ENCODE measurements at regions not wholly inside any gene's neighbourhood (a gene's known extent, or its start where the extent isn't known, plus 50 kb on each side); places are given as distances from the start of the nearest gene placed in this dataset.

DNA sequence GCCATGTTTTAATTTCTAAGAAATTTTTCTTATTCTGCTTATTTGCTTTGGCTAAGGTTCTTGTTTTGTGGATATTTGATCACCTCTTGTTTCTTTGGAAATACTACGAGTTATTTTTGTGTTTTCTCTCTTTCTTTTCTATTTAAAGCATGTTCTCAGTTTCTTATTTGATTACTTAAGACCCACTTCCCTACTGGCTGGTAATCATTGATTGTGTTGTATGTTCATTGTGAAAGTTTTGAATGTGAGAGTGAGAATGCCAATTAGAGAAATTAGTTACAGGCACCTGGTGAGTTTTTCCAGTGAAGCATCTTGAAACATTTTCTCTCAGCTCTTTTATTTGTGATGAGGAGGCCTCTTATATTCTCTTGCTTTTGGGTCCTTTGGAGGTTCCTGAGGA is 226.7 kb upstream of the MC4R start:
- dilution Hi-C loops (cut with HindIII; ENCODE audit: low sequenced_read_pairs, unreplicated experiment) (no loop called here), in situ Hi-C loops (cut with MboI; ENCODE audit: low sequenced_read_pairs) (no loop called here), intact Hi-C loops (cut with micrococcal nuclease) (no loop called here)
- H3K23ac ChIP-seq (ENCODE audit: low read depth, low read length) = no peak overlapping the region
- H4K20me1 ChIP-seq (ENCODE audit: insufficient read depth, low read length) = no peaks in the 10 kb centered on the region
- no peaks in the 10 kb centered on the region for H3K9me1 ChIP-seq (ENCODE audit: insufficient read depth, low read length)
- no peak overlapping the region for H2BK120ac ChIP-seq (ENCODE audit: low read depth, low read length)
- no peak overlapping the region for H4K8ac ChIP-seq (ENCODE audit: low read depth in 2 of 2, low read length in 2 of 2)
- H2AK5ac ChIP-seq (ENCODE audit: low read depth, low read length) = no peak overlapping the region
- no peak overlapping the region for H2AK9ac ChIP-seq (replicated peaks; ENCODE audit: low read depth, low read length, poor library complexity)
- no peaks in the 10 kb centered on the region for H3K36me3 ChIP-seq (ENCODE audit: control insufficient read depth, insufficient read depth, low read length)
- no peaks in the 10 kb centered on the region for H3K27me3 ChIP-seq (ENCODE audit: control insufficient read depth, insufficient read depth, low read length)
- no peak overlapping the region for H3K18ac ChIP-seq (ENCODE audit: low read depth, low read length)
- no peak overlapping the region for H2BK20ac ChIP-seq (ENCODE audit: low read depth, low read length)
- H3K4me3 ChIP-seq (ENCODE audit: insufficient read depth, low read depth, low read length) = no peak overlapping the region
- H3K4ac ChIP-seq (ENCODE audit: low read depth, low read length) = no peak overlapping the region
- WGBS, 2 experiments (ENCODE audit: extremely low coverage in 2 of 2, insufficient read length in 1 of 2) = no CpG with 5 or more reads among the region's 1 CpG
- no peak overlapping the region for H4K91ac ChIP-seq (ENCODE audit: insufficient read depth, low read depth, low read length)
- H2AFZ ChIP-seq (replicated peaks; ENCODE audit: low read length, poor library complexity) = no peak overlapping the region
- H3K27ac ChIP-seq (ENCODE audit: insufficient read depth, low read length) = no peak overlapping the region
- ChIA-PET POLR2A (ENCODE audit: unreplicated experiment) (no interaction called here), CTCF (no interaction called here)
- H3K56ac ChIP-seq (ENCODE audit: extremely low read depth, insufficient read depth, low read length) = no peak overlapping the region
- H2BK15ac ChIP-seq (ENCODE audit: low read depth, low read length) = no peak overlapping the region
- H3K4me1 ChIP-seq (ENCODE audit: control insufficient read depth, insufficient read depth, low read length) = no peaks in the 10 kb centered on the region
- H3K14ac ChIP-seq (replicated peaks; ENCODE audit: low read depth, low read length) = no peak overlapping the region
- H3K79me1 ChIP-seq (ENCODE audit: low read depth in 1 of 2, low read length in 2 of 2) = no peaks in the 10 kb centered on the region
- DNase-seq (no peak), ATAC-seq (ENCODE audit: low read depth) (no peak)
- H3K9me3 ChIP-seq (ENCODE audit: control insufficient read depth, insufficient read depth, low read length) = no peaks in the 10 kb centered on the region
- H2BK5ac ChIP-seq (ENCODE audit: low read depth, low read length, poor library complexity, severe bottlenecking) = no peak overlapping the region
- H3K4me2 ChIP-seq (ENCODE audit: low read depth, low read length) = no peak overlapping the region
- no TSS peak for BruUV-seq (replicated peaks)
- no peak overlapping the region for H3K9ac ChIP-seq (ENCODE audit: low read depth, low read length)
- H4K5ac ChIP-seq (ENCODE audit: low read depth, low read length) = no peak overlapping the region
- no peak for TF ChIP-seq MAFK (IDR thresholded peaks at IDR 0.05; ENCODE audit: low read depth, low read length)
- TF ChIP-seq POLR2A (IDR thresholded peaks at IDR 0.05; ENCODE audit: low read depth, low read length) = no peak
- no peak for TF ChIP-seq RFX5 (IDR thresholded peaks at IDR 0.05; ENCODE audit: low read depth, low read length)
- no peak for TF ChIP-seq CHD1 (IDR thresholded peaks at IDR 0.05; ENCODE audit: low read depth, low read length)
- TF ChIP-seq, protein P1, sequence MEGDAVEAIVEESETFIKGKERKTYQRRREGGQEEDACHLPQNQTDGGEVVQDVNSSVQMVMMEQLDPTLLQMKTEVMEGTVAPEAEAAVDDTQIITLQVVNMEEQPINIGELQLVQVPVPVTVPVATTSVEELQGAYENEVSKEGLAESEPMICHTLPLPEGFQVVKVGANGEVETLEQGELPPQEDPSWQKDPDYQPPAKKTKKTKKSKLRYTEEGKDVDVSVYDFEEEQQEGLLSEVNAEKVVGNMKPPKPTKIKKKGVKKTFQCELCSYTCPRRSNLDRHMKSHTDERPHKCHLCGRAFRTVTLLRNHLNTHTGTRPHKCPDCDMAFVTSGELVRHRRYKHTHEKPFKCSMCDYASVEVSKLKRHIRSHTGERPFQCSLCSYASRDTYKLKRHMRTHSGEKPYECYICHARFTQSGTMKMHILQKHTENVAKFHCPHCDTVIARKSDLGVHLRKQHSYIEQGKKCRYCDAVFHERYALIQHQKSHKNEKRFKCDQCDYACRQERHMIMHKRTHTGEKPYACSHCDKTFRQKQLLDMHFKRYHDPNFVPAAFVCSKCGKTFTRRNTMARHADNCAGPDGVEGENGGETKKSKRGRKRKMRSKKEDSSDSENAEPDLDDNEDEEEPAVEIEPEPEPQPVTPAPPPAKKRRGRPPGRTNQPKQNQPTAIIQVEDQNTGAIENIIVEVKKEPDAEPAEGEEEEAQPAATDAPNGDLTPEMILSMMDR (conservative IDR thresholded peaks at IDR 0.05; ENCODE audit: low read depth, low read length) = no peak
- TF ChIP-seq MXI1 (IDR thresholded peaks at IDR 0.05; ENCODE audit: borderline replicate concordance, low read depth, low read length) = no peak
- TF ChIP-seq NFE2L2 (IDR thresholded peaks at IDR 0.05; ENCODE audit: low read depth, low read length) = no peak
- no peak for TF ChIP-seq CEBPB (IDR thresholded peaks at IDR 0.05; ENCODE audit: low read depth, low read length)

Data from IMR-90 (cell line).